LNCAP (cell line): ENCODE measurements at regions not wholly inside any gene's neighbourhood (a gene's known extent, or its start where the extent isn't known, plus 50 kb on each side); places are given as distances from the start of the nearest gene placed in this dataset.

Experiments used
- CTCF ChIP-seq: fragments of 450-650 bp; IDR thresholded peaks from 2 replicates; pipeline ENCODE4 v1.5.1; 2017; ENCODE audit warnings: mild to moderate bottlenecking

- no peak for TF ChIP-seq CTCF
Measured at GRCh38 chr2:104472076-104472475, 381.8 kb upstream of the POU3F3 start.

- TF ChIP-seq CTCF = no peak
Measured at GRCh38 chr2:104473546-104473945, 380.4 kb upstream of the POU3F3 start.

- TF ChIP-seq CTCF = no peak
Measured at GRCh38 chr2:104474716-104475115, 379.2 kb upstream of the POU3F3 start.

- TF ChIP-seq CTCF = no peak
Measured at GRCh38 chr2:104476075-104476474, 377.8 kb upstream of the POU3F3 start.

GRCh38 chr2:104476563-104476988, 377.3 kb upstream of the POU3F3 start:
- TF ChIP-seq CTCF = no peak

- no peak for TF ChIP-seq CTCF
Measured at GRCh38 chr2:104481341-104481740, 372.6 kb upstream of the POU3F3 start.

GRCh38 chr2:104487366-104487765, 366.5 kb upstream of the POU3F3 start:
- no peak for TF ChIP-seq CTCF

GRCh38 chr2:104493698-104494097, 360.2 kb upstream of the POU3F3 start:
- no peak for TF ChIP-seq CTCF
